DND-41 (cell line): ENCODE measurements at regions not wholly inside any gene's neighbourhood (a gene's known extent, or its start where the extent isn't known, plus 50 kb on each side); places are given as distances from the start of the nearest gene placed in this dataset.

ENCODE experiments used
- ATAC-seq: fragments of 200-7000 bp; cut with Tn5 transposase; 3 replicates; pipeline ENCODE4 v1.9.1; 2021; ENCODE audit warnings: low read depth; ENCODE audit not compliant: insufficient read depth
- DNase-seq: peaks from one replicate; pipeline ENCODE4 v3.0.0-alpha.2; 2020
- H2AFZ ChIP-seq: 2 replicates; pipeline ENCODE4 v1.6.0; 2012; ENCODE audit warnings: low read depth, low read length
- H3K27ac ChIP-seq: 2 replicates; pipeline ENCODE4 v1.5.1; 2012; ENCODE audit warnings: low read length, inconsistent platforms
- H3K27me3 ChIP-seq: fragments of 200-600 bp; sonication (generic); 2 replicates; pipeline ENCODE4 v1.6.0; 2012; ENCODE audit warnings: low read length, mild to moderate bottlenecking, inconsistent platforms; ENCODE audit not compliant: insufficient read depth, poor library complexity
- H3K36me3 ChIP-seq: 2 replicates; pipeline ENCODE4 v1.5.1; 2012; ENCODE audit warnings: low read length, inconsistent platforms; ENCODE audit not compliant: insufficient read depth
- H3K4me1 ChIP-seq: 2 replicates; pipeline ENCODE4 v1.5.1; 2012; ENCODE audit warnings: mild to moderate bottlenecking, low read length; ENCODE audit not compliant: insufficient read depth
- H3K4me2 ChIP-seq: 2 replicates; pipeline ENCODE4 v1.6.0; 2012; ENCODE audit warnings: mild to moderate bottlenecking, moderate library complexity, low read length, inconsistent platforms; ENCODE audit not compliant: insufficient read depth
- H3K4me3 ChIP-seq, 2 experiments: fragments of 200-600 bp in 1 of 2; shearing (Covaris generic) in 1 of 2; 2 replicates each; pipeline ENCODE4 v1.5.1; 2012 to 2016; ENCODE audit warnings: inconsistent platforms in 2 of 2, low read length in 2 of 2, mild to moderate bottlenecking in 2 of 2, low read depth in 1 of 2, moderate library complexity in 1 of 2
- H3K79me2 ChIP-seq: 2 replicates; pipeline ENCODE4 v1.6.0; 2012; ENCODE audit warnings: low read length, inconsistent platforms; ENCODE audit not compliant: insufficient read depth
- H3K9ac ChIP-seq: 2 replicates; pipeline ENCODE4 v1.6.0; 2012; ENCODE audit warnings: low read depth, mild to moderate bottlenecking, inconsistent platforms, low read length, moderate library complexity
- H3K9me3 ChIP-seq: 2 replicates; pipeline ENCODE4 v1.5.1; 2012; ENCODE audit warnings: low read length, moderate library complexity, mild to moderate bottlenecking, inconsistent platforms; ENCODE audit not compliant: insufficient read depth, severe bottlenecking
- H4K20me1 ChIP-seq: 2 replicates; pipeline ENCODE4 v1.6.0; 2012; ENCODE audit warnings: low read length; ENCODE audit not compliant: insufficient read depth
- EZH2 ChIP-seq: IDR thresholded peaks from 3 replicates; pipeline ENCODE4 v1.6.1; 2012; ENCODE audit warnings: borderline replicate concordance, low read depth, mild to moderate bottlenecking, moderate library complexity, low read length, inconsistent platforms; ENCODE audit not compliant: severe bottlenecking
- TF ChIP-seq, protein P1 (sequence below): IDR thresholded peaks from 2 replicates; pipeline ENCODE4 v1.5.1; 2012; ENCODE audit warnings: borderline replicate concordance, low read length, moderate library complexity, mild to moderate bottlenecking; ENCODE audit not compliant: poor library complexity, severe bottlenecking; ENCODE audit errors: extremely low read depth

DNA sequence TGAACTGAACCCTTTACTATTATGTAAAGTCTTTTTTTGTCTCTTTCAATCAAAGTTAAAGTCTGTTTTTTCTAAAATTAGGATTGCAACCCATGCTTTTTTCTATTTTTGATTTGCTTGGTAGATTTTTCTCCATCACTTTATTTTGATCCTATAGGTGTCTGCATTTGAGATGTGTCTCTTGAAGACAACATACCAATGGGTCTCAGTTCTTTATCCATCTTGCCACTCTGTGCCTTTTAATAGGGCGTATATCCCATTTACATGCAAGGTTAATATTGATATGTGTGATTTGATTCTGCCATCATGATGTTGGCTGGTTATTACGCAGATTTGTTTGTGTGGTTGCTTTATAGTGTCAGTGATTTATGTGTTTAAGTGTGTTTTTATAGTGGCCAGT lies 436.0 kb upstream of the SEMA6A start:
- ATAC-seq, result no peak
- Histone ChIP-seq H3K4me1 (no peaks in the 10 kb centered on the region), H3K27ac (no peak overlapping the region), H3K4me2 (no peak overlapping the region), H3K9me3 (no peaks in the 10 kb centered on the region), H3K79me2 (no peaks in the 10 kb centered on the region), H4K20me1 (no peaks in the 10 kb centered on the region), H3K27me3 (no peaks in the 10 kb centered on the region), H3K4me3 (no peak overlapping the region), H2AFZ (no peak overlapping the region), H3K9ac (no peak overlapping the region), H3K36me3 (no peaks in the 10 kb centered on the region)
- DNase-seq, result no peak
- TF ChIP-seq, protein P1, sequence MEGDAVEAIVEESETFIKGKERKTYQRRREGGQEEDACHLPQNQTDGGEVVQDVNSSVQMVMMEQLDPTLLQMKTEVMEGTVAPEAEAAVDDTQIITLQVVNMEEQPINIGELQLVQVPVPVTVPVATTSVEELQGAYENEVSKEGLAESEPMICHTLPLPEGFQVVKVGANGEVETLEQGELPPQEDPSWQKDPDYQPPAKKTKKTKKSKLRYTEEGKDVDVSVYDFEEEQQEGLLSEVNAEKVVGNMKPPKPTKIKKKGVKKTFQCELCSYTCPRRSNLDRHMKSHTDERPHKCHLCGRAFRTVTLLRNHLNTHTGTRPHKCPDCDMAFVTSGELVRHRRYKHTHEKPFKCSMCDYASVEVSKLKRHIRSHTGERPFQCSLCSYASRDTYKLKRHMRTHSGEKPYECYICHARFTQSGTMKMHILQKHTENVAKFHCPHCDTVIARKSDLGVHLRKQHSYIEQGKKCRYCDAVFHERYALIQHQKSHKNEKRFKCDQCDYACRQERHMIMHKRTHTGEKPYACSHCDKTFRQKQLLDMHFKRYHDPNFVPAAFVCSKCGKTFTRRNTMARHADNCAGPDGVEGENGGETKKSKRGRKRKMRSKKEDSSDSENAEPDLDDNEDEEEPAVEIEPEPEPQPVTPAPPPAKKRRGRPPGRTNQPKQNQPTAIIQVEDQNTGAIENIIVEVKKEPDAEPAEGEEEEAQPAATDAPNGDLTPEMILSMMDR, result no peak
- no peak for TF ChIP-seq EZH2

DNA sequence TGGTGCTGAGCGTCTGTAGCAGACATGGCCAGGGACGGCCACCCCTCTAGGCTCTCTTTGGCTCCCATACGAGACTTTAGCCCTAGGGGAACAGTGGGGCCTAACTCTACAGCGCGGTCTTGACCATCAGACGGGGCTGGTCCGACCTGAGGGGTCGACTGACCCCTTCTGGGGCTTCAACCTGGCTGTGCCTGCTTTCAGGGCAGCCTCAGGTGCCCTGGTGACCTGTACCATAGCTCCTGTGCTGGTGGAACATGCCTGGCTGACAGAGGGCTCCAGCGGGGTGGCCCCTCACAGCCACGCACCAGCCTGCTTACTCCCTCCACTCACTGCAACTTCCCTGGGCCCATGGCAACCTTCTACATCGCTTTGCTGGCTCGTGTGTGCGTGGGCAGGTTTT lies 423.4 kb upstream of the SEMA6A start:
- no peaks in the 10 kb centered on the region for H3K79me2 ChIP-seq
- no peaks in the 10 kb centered on the region for H3K36me3 ChIP-seq
- no peaks in the 10 kb centered on the region for H4K20me1 ChIP-seq
- TF ChIP-seq EZH2, result no peak
- TF ChIP-seq, protein P1, result no peak
- no peak for ATAC-seq
- no peaks in the 10 kb centered on the region for H3K4me1 ChIP-seq
- no peak overlapping the region for H3K4me3 ChIP-seq
- H3K9me3 ChIP-seq, result no peaks in the 10 kb centered on the region
- H3K27ac ChIP-seq, result no peak overlapping the region
- no peak overlapping the region for H2AFZ ChIP-seq
- no peak for DNase-seq
- no peaks in the 10 kb centered on the region for H3K27me3 ChIP-seq
- H3K9ac ChIP-seq, result no peak overlapping the region
- H3K4me2 ChIP-seq, result no peak overlapping the region

DNA sequence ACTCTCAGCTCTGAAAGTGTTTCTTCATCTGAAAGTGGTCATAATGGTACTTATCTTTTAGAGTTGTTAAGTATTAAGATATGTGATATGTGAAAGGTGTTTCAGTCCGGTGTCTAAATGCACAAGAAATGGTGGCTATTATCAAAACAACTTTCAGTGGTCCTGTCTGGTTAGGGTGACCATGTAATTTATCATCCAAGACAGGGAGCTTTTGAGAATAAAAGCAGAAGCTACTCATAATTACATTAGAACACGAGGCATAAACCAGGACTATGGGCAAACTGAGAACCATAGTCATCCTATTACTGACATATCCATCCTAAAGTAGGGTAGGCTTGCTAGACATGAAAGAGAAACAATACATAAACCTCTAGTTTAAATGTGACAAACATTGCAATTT lies 418.1 kb upstream of the SEMA6A start:
- Histone ChIP-seq H3K79me2 (no peaks in the 10 kb centered on the region), H2AFZ (no peak overlapping the region), H3K4me2 (no peak overlapping the region), H4K20me1 (no peaks in the 10 kb centered on the region), H3K27ac (no peak overlapping the region), H3K27me3 (no peaks in the 10 kb centered on the region), H3K4me1 (no peaks in the 10 kb centered on the region), H3K36me3 (no peaks in the 10 kb centered on the region), H3K9ac (no peak overlapping the region), H3K4me3 (no peak overlapping the region), H3K9me3 (no peaks in the 10 kb centered on the region)
- DNase-seq, result no peak
- TF ChIP-seq EZH2, result no peak
- TF ChIP-seq, protein P1, result no peak
- no peak for ATAC-seq

DNA sequence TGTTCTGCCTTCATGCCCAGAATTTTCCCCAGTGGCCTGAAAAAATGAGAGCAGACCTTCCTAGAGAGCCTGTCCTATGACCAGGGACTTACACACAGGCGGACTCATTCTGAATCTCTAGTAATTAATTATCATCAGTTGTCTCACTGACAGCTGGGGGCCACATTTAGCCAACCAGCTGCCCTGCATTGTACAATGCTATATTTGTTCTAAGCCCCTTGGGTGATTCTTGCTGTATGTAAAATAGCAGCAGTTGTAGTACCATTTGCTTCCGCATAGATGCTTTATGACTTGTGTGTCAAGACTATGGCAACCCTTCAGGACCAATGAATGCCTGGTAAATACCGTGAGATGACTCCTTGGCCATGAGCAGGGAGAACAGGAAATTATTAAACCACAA lies 415.4 kb upstream of the SEMA6A start:
- Histone ChIP-seq H3K9ac (no peak overlapping the region), H3K9me3 (no peaks in the 10 kb centered on the region), H3K27me3 (no peaks in the 10 kb centered on the region), H3K4me2 (no peak overlapping the region), H3K27ac (no peak overlapping the region), H4K20me1 (no peaks in the 10 kb centered on the region), H3K36me3 (no peaks in the 10 kb centered on the region), H3K4me1 (no peaks in the 10 kb centered on the region), H3K4me3 (no peak overlapping the region), H2AFZ (no peak overlapping the region), H3K79me2 (no peaks in the 10 kb centered on the region)
- no peak for ATAC-seq
- TF ChIP-seq, protein P1, result no peak
- no peak for TF ChIP-seq EZH2
- no peak for DNase-seq
